AG09309 (cell line): ENCODE measurements at regions not wholly inside any gene's neighbourhood (a gene's known extent, or its start where the extent isn't known, plus 50 kb on each side); places are given as distances from the start of the nearest gene placed in this dataset.

Experiments used
- DNase-seq: peaks from one replicate; pipeline ENCODE4 v3.0.0-alpha.2; 2010; ENCODE audit warnings: low read depth
- H3K4me3 ChIP-seq: 2 replicates; pipeline ENCODE4 v1.5.1; 2011; ENCODE audit warnings: mild to moderate bottlenecking, low read depth, low read length, moderate library complexity; ENCODE audit not compliant: control insufficient read depth
- CTCF ChIP-seq: IDR thresholded peaks from 2 replicates; pipeline ENCODE4 v1.5.1; 2011; ENCODE audit warnings: mild to moderate bottlenecking, low read depth, low read length, inconsistent platforms; ENCODE audit not compliant: insufficient read depth, control insufficient read depth; ENCODE audit errors: missing control alignments

GRCh38 chr4:123014038-123014437 lies 91.6 kb upstream of the NUDT6 start:
- no peak overlapping the region for H3K4me3 ChIP-seq
- TF ChIP-seq CTCF: no peak
- DNase-seq: no peak

GRCh38 chr4:123017078-123017477 lies 94.7 kb upstream of the NUDT6 start:
- TF ChIP-seq CTCF: no peak
- DNase-seq: no peak

GRCh38 chr4:123017636-123018395 lies 95.4 kb upstream of the NUDT6 start:
- H3K4me3 ChIP-seq: no peak overlapping the region
- DNase-seq: peak; percentile 20
- TF ChIP-seq CTCF: no peak

More at GRCh38 chr4:123017078-123017477, 94.7 kb upstream of the NUDT6 start:
- no peak overlapping the region for H3K4me3 ChIP-seq

GRCh38 chr4:123018396-123018775 lies 96.0 kb upstream of the NUDT6 start:
- no peak for TF ChIP-seq CTCF
- no peak for DNase-seq
- no peak overlapping the region for H3K4me3 ChIP-seq

- H3K4me3 ChIP-seq: no peak overlapping the region
- no peak for DNase-seq
- no peak for TF ChIP-seq CTCF
Measured at GRCh38 chr4:123020285-123020684, 97.9 kb upstream of the NUDT6 start.

- TF ChIP-seq CTCF: no peak
- no peak overlapping the region for H3K4me3 ChIP-seq
- no peak for DNase-seq
Measured at GRCh38 chr4:123023647-123024046, 101.2 kb upstream of the NUDT6 start.
